Pons (tissue), 1 donor: ENCODE measurements at regions not wholly inside any gene's neighbourhood (a gene's known extent, or its start where the extent isn't known, plus 50 kb on each side); places are given as distances from the start of the nearest gene placed in this dataset.

Source experiments
- DNase-seq: peaks from one replicate; pipeline ENCODE4 v3.0.0-alpha.2; 2016; ENCODE audit warnings: low spot score

DNA sequence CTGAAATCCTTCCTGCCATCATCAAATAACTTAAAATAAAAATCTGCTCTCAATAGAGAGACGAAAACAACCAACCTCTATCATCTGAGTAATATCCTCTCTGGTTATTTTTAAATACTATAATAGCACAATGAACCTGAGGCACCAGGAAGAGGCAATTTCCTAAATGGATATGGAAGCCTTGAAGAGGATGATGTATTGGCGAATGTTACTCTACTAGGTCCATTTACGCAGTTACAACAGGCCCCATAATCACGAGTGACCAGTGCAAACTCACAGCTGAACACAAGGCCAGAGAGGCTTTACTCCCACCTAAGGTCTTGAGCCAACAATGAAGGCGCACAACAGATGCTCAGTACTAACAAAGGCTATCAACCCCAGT, 678.8 kb upstream of the NR3C2 start:
- no peak for DNase-seq

DNA sequence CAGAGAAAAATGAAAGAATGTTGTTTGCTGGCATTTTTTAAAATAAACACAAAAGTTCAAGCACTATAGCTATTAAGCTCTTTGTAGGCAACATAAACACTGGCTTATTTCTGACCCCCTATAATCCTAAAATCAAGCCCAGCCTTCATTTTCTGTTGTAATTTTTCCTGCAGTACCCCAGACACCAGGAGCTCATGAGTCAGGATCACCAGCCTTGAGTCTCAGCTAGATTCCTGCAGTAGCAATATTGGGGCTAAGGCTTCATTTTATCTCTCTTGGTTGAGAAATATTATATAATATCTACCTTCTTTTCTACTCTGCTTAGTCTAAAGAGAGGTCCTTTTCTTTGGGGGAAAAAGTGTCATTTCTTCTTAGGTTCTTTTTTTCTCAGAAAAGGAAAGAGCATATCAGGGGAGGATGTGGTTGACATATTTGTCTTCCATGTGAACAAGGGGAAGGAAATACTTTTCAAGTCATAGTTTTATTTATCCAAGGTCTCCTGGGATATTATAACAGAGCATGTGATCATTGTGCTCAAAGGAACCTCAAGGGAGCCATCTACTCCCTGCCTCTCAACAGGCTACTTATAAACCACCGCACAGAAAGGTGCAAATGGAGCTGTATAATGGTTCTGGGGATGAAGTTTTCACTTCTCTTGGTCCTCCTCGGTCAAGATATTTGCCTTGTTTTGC, 678.3 kb upstream of the NR3C2 start:
- DNase-seq, result no peak

DNA sequence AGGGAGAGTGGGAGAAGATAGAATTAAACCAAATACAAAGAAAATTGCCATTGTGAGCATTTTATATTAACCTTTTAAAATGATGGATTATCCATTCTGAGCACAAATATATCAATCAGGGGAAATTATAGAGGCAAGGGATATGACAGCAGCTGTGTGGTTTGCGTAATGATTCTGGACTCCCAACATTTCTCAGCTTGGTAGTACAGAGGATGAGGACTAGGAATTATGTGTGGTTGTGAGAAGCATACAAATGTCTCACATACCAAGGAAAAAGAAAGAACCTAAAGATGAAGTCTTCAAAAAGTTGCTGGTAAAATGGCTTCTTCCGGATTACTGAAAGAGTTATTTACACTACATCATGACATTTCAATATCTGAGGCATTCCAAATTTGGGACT, 674.6 kb upstream of the NR3C2 start:
- DNase-seq, result no peak

DNA sequence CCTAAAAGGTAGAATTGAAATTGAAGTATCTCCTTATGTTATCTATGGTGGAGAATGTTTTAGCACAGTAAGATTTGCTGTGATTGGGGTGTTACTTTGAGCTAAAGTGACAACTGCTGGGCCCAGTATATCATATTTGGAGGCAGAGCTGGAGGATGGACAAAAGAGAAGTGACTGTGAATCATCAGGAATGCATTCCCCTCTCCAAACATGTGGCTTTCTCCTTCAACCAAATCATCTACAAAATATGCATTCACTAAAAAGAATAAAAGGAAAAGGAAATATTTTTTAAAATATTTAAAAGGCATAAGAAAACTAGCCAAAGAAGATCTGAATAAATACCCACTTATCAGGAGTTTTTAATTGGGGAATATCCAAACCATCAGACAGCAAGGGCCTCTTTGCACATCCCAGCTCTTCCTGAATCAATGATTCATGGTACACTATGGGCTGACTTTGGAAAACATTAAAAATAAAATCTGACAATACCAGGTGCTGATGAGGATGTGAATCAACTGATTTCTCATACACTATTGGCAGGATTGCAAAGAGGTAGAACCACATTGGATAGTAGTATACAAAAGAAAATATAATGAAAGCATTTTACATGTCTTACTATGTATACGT, 671.7 kb upstream of the NR3C2 start:
- no peak for DNase-seq

DNA sequence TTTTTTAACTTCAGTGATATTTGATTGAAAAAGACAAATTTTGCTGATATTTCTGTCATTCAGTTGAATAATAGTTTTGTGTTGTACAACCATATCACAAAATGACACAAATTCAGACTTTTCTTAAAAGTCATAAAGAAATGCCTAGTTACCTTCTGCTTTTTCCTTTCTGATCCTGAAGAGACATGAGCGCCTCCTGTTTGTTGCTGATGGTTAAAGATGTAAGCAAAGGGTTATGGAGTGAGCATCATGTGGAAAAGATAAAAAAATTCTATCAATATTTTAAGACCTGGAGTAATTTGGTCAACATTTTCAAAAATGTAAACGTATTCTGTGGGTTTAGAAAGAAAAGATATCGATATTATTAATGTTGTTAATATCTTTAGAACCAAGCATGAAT, 669.9 kb upstream of the NR3C2 start:
- DNase-seq, result no peak

DNA sequence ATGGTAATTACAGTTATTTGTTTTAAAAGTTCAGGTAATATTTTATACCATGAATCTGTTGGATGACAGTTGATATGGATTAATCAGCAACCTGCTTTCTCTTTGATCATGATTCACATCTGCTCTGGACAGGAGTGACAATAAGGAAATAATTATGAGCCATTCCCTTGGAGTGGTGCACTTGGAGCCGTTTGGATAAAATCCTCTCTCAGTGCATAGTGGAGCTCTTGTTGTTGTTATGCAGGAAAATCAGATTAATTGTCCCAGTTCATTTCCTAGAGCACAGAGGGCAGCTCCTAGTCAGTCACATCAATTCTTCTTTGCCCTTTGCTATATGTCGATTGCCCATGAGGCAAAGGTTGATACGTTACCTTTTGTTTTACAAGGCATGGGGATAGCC, 668.3 kb upstream of the NR3C2 start:
- DNase-seq, result no peak

DNA sequence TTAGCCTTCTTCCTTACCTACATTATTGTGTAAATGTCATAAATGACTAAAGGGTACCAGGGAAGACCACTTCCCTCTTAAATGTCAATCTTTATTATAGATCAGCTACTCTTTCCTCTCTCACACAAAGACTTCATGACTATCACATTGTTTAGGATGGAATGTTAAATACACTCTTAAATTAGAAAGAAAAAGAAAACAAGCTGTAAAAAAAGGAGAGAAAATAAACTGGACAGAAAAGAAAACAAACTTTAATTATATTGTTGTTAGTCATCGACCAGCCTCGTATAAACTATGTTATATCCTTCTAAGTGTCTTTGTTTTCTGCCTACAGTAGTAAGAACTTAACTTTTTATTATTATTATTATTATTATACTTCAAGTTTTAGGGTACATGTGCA, 666.4 kb upstream of the NR3C2 start:
- no peak for DNase-seq

DNA sequence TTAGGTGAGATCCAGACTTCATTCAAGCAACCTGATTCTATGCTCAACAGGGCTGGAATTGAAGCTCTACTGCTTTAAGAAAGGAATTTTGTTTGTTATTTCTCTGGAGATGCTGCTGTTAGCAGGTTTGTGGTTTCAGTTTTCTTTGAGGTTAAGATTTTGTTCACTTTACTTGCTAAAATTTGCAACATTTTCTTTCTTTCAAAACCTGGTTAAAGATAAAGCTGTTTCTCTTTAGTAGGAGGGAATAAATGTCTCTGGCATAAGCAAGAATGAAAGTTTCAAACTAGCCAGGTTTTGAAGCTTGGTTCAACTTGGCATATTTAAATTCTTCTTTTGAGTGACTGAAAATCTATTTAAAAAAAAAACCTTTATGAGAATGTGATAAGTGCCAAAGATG, 660.6 kb upstream of the NR3C2 start:
- DNase-seq, result no peak

DNA sequence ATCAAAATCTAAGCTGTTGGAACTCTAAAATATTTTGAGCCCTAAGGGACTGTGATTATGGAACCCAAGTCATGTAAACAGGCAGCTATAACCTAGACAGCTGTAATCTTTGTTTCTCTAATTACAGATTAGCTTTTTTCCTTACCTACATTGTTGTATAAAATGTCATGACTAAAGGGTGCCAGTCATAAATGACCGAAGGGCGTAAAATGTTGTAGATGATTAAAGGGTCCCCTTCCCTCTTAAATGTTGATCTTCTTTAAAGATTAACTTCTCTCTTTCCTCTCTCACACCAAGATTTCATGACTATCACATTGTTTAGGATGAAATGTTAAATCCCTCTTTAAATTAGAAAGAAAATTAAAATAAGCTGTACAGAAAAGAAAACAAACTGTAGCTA, 659.4 kb upstream of the NR3C2 start:
- DNase-seq, result no peak

DNA sequence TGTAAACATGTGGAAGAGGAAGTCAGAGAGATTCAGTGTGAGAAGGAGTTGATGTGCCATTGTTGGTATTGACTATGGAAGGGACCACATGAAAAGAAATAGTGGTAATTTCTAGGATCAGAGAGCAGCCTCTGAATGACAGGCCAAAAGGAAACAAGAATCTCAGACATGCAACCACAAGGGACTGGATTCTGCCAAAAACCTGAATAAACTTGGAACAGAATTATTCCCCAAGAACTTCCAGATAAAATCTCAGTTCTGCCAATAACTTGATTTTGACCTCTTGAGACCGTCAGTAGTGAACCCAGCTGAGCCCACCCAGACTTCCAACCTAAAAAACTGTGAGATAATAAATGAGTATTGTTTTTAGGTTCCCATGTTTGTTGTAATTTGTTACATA, 653.6 kb upstream of the NR3C2 start:
- no peak for DNase-seq

DNA sequence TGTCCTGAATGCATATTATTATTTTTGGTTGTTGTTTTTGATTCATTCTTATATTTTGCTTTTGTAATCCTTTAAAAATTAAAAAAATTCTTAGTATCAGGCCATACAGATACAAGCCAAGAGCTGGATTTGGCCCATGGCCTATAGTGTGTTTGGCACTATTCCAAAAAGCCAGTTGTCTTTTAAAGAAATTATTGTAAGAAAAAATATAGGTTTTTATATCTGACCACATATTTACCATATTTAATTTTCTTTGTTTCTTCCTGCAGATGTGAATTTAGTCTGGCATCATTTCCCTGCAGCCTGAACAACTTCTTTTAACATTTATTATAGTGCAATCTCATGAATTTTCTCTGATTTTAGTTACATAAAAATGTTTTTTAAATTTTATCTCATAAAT, 652.8 kb upstream of the NR3C2 start:
- DNase-seq, result no peak

DNA sequence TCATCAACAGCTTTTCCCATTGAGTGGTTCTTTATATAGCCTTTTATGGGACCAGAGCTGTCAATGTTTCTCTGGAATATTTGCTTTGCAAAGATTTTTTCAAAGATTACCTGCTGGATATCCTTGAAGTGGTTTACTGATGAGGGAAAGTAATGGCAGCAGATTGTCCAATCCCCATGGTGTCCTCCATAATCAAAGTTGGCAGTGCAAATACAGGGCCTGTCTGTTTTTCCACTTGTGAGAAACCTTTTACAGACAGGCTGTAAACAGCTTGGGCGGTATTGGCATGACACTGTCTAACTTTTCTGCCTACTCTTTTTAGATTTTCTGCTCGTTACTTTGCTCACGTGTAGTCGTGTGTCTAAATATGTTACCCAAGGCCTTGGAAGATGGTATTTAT, 641.9 kb upstream of the NR3C2 start:
- no peak for DNase-seq

DNA sequence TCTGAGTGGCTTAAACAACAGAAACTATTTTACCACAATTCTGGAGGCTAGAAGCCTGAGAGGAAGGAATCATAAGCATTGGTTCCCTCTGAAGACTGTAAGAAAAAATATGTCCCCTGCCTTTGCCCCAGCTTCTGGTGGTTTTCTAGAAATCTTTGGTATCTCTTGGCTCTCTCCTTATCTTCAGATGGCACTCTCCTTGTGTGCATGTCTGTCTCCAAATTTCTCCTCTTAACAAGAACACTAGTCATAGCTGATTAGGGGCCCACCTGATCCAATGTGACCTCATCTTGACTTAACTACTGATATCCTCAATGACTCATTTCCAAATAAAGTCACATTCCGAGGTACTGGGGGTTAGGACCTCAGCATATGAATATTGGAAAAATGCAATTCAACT, 635.0 kb upstream of the NR3C2 start:
- DNase-seq, result no peak

DNA sequence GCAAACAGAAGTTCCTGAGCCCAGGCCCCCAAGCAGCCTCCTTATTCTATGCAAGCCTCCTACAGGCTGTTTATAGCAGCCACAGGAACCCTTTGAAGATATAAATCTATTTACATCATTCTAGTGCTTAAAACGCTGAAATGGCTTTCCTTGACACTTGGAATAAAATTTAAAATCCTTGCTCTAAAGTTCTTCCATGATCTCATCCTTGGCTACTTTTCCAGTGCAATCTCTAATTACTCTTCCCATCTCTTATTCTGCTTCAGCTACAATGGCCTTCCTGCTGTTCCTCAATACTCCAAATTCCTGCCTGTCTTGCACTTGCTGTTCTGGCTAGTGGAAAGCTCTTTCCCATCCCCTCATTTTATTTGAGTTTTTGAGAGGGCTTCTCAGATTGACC, 634.2 kb upstream of the NR3C2 start:
- no peak for DNase-seq

DNA sequence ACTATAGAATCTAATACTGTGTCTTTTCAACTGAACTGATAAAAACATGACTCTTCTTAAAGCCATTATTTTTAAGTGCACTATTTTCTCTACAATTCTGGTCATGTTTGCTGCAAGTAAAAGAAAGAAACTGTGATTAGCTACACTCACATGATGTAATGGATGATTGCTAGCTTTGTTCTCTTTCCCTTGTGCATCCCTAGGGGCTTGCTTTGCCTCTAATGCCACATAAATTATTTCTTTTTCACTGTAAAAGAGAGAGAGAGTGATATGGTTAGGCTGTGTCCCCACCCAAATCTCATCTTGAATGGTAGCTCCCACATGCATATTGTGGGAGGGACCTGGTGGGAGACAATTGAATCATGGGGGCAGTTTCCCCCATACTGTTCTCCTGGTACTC, 630.2 kb upstream of the NR3C2 start:
- no peak for DNase-seq

DNA sequence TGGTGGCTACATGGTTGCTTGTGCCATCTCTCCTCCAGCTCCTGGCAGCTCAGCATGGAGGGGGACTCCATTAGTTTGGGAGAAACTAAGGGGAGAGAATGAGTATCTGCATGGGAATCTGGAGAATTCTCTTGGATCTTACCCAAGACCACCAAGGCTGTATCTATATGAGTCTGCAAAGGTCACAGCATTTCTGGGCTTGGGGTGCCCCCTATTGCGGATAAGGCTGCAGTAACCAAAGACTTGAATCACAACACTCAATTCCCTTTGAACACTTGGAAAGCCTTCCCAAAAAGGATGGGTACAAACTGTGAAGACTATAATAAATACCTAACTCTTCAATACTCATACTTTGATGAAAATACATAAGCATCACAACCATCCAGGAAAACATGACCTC, 623.5 kb upstream of the NR3C2 start:
- no peak for DNase-seq

DNA sequence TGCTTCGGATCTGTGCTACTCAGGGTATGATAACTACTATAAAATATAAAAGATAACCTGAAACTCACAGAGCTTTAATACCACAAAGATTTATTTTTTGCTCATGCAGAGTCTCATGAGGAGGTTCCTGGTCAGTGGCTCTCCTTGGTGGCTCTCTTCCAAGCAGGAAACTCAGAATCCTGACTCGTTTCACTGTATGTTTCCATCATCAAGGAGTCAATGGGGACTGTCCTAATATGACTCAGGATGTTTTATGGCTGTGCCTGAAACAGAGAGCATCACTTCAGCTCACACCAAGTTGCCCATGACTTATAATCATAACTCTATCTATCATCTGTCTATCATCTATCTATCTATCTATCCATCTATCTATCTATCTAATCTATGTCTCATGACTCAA, 620.8 kb upstream of the NR3C2 start:
- no peak for DNase-seq

DNA sequence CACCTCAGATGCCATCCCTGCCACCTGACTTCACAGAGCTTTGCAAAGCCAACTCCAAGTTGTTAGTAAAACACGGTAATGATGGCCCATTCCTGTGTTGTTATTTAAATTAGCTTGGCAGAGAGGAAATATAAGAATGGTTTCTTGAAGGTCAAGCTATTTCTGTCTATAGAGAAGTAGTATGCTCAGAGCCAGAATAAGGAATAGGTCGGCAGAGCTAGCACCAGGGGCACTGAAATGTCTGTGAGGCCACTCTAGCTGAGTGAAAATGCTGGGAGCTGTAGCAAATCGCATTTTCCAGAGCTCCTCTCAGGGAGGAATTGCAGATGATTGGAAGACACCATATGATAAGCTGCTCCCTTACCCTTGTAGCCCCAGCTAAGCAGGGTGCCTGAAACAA, 615.4 kb upstream of the NR3C2 start:
- DNase-seq, result no peak

DNA sequence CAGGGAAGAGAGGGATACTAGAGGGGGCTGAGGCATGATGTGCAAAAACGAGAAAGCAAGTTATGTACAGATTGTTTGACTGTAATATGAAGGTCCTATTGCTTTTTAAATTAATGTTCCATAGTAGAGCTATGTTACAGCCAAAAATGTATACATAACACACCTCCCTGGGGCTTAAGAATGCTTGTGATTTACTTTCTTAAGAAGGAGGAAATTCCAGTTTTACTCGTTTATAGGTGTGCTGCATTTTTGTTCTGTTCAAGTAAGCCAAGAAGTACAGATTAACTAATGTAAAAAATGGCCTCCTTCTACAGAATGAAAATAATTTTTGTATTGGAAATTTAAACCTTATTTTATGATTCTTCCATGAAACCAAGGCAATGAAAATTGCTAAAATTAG, 614.4 kb upstream of the NR3C2 start:
- DNase-seq, result no peak

DNA sequence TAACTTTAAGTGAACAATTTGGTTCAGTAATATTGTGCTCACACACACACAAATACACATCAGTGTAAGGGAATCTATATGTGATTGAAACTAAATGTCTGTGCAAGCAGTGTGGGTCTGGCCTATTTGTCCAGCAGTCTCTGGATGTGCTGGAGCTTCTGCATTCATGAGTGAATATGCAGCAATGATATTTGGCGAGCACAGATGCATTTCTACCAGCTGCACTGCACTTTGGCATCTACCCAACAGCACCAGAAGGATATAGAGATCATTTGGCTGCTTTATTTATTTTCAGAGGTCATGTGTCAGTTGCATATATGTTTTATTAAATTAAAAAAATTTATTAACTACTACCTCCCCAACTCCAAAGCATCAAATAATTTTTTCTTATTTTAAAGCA, 613.4 kb upstream of the NR3C2 start:
- no peak for DNase-seq

DNA sequence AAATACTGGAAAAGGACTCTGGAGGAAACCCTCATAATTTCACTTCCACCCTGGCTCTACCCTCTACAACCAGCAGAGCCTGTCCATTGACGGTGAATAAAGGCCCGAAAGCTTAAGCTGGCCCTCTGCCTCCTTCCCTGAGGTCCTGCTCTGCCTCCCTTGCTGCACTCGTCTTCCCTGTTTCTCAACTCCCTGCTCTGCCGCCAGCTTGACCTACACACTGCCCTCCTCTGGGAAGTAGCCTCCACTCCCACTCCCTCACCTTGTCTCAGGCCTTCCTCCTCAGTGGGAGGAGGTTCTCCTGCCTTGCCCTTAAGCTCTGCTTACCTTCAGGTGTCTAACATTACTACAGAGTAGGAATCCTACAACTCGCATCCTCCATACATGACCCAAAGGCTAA, 608.6 kb upstream of the NR3C2 start:
- no peak for DNase-seq

DNA sequence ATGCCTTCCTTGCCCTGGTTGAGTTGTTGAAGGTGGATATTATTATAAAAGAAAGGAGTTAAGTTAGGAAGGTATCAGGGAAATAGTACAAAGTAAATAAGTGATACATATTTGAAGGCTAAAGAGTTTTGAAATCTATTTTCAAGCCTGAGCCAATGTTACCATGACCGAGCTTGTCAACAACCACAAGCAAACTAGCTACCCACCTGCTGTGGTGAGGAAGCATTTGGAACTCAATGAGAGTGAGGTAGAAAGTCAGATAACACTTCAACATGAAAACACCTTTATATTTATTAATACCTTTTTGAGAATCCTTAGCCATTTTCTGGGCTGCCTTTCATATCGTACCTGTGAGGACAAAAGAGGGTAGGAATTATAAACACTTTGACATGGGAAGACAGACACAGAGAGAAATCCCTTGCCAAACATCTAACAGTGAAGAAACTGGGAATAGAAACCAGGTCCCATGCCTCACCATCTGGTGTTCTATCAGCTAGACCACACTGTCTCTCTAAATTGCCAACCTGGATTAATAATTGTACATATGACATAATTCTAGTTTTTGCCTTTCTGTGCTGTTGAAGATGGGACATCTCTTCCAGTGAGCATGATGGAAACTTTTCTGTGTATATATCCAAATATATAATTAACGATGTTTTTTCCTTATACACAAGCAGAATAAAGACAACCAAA, 606.4 kb upstream of the NR3C2 start:
- DNase-seq, result no peak

DNA sequence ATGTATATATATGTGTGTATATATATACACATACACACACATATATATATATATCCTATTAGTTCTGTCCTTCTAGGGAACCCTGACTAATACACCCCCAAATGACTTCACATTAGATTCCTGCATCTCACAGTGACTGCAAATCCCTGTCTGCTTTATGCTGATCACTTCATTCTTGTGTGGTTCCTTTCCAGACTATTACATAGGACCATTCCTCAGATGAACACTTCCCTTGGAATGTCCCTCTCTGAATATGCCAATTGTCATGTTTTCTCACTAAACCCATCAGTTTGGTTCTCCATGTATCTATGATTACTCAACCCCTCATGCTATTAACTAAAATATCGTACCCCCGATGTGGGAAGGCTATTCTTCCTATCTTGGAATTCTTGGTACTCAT, 605.2 kb upstream of the NR3C2 start:
- DNase-seq, result no peak

DNA sequence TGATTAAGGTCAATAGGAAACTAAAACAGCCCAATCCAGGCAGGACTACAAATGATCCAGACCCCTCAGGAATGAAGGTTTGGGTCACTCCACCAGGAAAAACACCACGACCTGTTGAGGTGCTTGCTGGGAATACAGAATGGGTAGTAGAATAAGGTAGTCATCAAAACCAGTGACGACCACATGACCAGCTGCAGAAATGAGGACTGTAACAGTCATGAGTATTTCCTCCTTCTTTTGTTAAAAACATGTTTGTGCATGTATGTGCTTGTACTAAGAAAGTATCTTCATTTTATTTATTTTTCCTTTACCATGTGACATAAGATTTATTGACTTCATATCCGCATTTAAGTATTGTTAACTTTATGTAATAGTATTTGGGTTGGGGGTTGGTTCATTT, 603.5 kb upstream of the NR3C2 start:
- DNase-seq, result no peak
